Activated effector memory CD4-positive, alpha-beta T cell treated with anti-CD3 and anti-CD28 coated beads, Interleukin-2, amount 50 U/mL, for 16 hours (primary cell): ENCODE measurements at regions not wholly inside any gene's neighbourhood (a gene's known extent, or its start where the extent isn't known, plus 50 kb on each side); places are given as distances from the start of the nearest gene placed in this dataset.

ENCODE experiments used
- DNase-seq: peaks from one replicate; pipeline ENCODE4 v3.0.0-alpha.2; 2020

GRCh38 chr1:60229821-60230220 is 156.3 kb upstream of the C1orf87 start:
- DNase-seq = no peak

DNA sequence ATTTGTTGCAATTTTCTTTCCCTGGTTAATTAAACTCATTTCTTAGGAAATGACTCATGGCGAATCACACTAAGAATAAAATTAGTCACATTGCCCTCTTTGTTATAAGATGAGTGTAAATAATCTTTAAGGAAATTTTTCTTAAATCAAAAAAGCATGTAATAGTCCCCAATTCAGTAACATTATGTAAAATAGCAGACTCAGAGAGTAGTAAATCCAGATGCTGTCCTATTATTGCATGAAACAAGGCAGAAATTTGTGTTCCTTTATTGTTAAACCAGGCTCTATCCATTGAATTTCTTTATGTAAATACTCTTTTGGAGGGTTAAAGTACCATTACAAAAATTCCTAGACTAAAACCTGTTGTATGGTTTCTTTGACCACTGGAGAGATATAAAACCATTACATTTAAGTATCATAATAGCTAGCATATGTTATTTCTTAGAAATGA is 154.5 kb upstream of the C1orf87 start:
- no peak for DNase-seq

GRCh38 chr1:60227601-60228000 is 154.0 kb upstream of the C1orf87 start:
- no peak for DNase-seq

- DNase-seq = no peak
Observed at GRCh38 chr1:60225486-60225885, 151.9 kb upstream of the C1orf87 start.

GRCh38 chr1:60224523-60224922 is 151.0 kb upstream of the C1orf87 start:
- DNase-seq = no peak

DNA sequence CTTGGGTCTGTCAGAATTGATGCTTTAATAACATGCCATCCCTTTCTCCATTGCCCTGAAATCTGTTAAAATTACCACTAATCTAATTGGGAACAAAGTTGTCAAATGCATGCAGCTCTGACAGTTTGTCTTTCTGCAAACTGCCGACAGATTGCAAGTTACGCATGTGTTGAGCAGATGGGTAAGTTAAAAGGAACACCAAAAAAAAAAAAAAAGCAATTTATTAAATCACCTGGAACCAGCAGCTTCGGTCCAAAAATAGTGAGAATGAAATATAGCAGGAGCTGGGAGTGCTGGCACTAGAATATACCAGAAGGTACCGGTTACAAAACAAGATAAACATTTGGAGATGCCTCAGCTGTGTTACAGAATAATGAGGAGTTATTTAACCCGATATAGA is 149.6 kb upstream of the C1orf87 start:
- no peak for DNase-seq

DNA sequence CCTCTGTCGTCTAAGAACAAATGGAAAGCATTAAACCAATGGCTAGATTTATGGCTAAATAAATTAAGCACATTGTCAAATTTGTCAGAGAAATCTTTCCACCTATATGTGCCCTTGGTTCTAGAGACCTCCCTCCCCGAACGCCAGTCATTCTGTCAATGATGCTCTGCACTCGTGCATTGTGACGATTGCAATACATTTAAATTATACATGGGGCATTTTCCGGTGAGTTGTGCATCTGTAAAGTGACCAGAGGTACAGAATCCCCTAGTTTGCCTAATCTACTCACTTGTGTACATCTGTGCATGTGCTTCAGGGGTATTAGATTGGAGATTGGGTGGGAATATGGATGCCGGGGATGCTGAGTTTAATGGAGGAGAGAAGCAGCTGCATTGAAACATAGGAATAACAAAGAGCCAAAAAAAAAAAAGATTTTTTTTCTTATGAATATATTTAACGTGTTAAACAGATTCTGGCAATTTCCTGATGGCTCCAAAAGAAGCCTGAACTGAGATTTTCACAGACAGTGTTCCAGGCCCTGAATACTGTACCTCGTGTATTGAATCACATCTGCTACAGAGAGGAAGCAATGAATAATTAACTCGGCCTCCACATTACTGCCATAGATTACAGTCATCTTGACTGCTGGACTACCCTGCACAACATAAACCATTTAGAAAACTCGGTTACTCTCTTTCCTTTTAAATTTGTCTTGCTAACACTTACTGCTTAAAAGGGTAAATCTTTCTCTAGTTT is 149.0 kb upstream of the C1orf87 start:
- DNase-seq = no peak

- no peak for DNase-seq
Observed at GRCh38 chr1:60213253-60213652, 139.7 kb upstream of the C1orf87 start.

DNA sequence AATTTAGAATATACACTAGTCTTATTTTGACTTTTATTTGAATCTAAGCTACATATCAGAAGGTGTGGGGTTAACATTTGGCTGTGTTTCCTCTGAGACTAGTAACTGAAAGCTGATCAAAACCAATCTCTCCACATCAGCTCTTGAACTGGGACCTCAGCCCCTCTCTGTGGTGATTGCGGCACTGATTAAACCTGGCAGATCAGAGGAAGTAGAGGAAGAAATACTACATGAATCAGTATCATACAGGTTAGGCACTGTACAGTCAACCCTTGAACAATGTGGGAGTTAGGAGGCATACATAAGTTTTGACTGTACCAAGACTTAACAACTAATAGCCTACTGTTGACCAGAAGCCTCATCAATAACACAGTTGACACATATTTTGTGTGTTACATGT is 122.5 kb upstream of the C1orf87 start:
- no peak for DNase-seq

- DNase-seq = no peak
Observed at GRCh38 chr1:60185684-60186083, 112.1 kb upstream of the C1orf87 start.

DNA sequence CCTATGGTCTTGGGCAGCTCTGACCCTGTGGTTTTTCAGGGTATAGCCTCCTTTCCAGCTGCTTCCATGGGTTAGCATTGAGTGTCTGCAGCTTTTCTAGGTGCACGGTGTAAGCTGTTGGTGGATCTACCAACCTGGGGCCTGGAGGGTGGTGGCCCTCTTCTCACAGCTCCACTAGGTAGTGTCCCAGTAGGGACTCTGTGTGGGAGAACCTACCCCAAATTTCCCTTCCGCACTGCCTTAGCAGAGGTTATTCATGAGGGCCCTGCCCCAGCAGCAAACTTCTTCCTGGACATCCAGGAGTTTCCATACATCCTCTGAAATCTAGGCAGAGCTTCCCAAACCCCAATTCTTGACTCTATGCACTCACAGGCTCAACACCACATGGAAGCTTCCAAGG is 111.0 kb upstream of the C1orf87 start:
- no peak for DNase-seq

DNA sequence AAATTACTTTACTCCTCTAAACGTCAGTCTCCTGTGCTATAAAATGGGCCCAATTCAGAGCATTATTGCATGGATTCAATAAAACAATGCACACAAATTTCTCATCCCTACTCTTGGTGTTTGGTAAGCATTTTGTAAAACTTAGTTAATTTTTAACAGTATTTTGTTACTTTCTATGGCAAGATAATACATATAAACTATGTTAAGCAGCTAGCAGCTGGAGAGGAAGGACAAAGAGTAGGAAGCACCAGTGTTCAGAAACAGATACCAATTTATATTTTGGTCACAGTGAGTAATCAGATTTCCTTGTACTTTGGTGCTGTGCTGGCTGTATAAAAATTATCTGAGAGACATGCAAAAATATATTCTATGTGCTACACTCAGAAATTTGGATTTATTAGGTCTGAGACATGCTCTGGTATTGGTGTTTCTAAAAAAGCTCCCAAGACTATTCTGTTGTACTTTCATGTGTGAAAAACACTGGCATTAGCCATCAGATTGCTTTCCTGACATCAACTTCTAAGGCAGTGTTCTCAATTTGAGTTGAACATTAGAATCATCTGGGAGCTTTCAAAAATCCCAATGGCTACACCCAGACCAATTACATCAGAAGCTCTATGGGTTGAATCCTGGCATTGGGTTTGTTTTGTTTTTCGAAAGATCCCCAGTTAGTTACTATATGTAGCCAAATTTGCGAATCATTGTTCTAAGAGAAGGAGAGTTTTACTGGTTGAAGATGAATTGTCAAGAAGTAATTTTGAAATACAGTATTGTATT is 100.3 kb upstream of the C1orf87 start:
- DNase-seq = no peak

DNA sequence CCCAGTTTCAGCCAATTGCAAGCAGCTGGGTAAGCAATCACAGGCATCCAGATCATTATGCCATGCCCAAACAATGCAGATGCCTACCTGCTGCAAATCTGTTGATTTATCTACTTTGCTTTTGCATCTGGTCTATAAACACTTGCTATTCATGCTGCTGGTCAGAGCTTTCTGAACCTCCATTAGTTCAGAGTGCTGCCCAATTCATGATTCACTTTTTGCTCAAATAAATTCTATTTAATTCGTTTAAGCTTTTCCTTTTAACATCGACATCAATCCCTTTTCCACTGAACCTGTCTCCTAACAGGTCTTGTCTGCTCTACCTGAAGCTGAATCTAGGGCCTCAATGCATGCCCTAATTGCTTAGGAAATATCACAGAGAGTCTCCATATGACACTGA is 99.4 kb upstream of the C1orf87 start:
- no peak for DNase-seq

- DNase-seq = no peak
Observed at GRCh38 chr1:60171801-60172200, 98.2 kb upstream of the C1orf87 start.

- DNase-seq = no peak
Observed at GRCh38 chr1:60170709-60171108, 97.1 kb upstream of the C1orf87 start.

- DNase-seq = no peak
Observed at GRCh38 chr1:60169206-60169605, 95.6 kb upstream of the C1orf87 start.

- DNase-seq = no peak
Observed at GRCh38 chr1:60162936-60163335, 89.4 kb upstream of the C1orf87 start.

- no peak for DNase-seq
Observed at GRCh38 chr1:60160141-60160540, 86.6 kb upstream of the C1orf87 start.

DNA sequence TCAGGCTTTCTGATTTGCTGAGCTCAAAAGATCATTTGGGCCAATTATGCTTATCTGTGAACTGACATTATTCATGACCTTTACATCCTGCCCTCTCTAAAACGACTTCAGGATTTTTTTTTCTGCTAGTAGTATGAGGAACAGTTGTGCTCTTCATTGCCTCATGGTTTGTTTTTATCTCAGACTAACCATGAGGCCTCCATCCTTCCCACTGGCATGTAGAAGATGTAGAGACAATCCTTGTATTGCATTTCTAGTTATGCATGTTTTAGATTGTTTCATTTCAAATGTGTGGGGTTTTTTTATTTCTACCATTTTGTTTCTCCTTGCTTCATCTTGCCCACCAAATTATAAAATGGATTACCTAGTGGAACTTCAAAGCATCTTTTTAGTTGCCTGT is 82.8 kb upstream of the C1orf87 start:
- no peak for DNase-seq

DNA sequence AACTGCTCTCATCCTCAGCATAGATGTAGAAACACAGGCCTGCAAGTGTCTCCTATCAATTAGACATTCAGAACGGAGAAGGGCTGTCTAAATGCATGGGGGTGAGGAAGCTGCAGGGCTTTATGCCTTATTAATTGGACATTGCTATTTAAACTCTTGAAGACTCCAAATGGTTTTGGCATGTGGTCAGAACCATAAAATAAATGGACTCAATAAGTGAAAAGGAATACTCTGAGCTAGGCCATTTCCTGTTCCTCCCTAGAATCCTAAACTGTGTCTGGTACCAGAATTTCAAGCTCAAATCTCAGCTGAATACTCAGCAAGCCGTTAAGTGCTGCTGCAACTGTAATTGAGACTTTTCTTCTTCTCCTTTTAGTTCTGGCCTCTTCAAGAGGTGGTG is 80.4 kb upstream of the C1orf87 start:
- DNase-seq = no peak

DNA sequence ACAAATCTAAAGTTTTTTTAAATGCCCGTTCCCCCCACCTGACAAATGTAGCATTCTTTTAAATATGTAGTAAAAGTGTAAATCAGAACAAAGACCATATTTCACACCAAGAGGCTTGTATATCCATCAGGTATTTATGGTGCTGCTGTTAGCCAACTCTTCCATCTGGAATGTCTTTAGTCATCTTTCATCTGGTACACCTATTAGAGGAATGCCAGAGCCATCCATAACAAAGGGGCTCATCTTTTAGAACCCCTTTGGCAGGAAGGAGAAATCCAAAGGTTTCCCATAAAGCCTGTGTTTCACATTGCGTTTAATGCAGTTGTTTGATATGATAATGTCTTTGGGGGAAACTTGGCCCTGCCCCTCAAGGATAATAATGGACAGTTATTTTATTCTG is 79.3 kb upstream of the C1orf87 start:
- DNase-seq = no peak

DNA sequence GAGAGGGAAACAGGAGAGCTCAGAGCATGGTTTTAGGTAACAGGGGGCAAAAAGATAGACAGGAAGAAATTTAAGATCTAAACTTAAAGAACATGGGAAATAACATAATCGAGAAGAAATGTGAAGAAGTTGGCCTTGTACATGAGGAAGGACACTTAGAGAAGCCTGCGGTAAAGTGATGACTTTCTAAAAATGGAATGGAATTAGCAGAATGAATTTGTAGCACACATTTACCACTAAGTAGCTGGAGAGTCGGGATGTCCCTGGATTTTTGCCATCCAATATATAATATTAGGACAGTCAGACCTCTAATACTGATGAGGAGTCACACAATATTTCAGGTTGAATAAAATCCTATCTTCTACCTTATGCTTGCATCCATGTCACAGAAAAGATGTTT is 77.7 kb upstream of the C1orf87 start:
- no peak for DNase-seq

GRCh38 chr1:60149251-60149650 is 75.7 kb upstream of the C1orf87 start:
- DNase-seq = no peak

GRCh38 chr1:60146884-60147283 is 73.3 kb upstream of the C1orf87 start:
- no peak for DNase-seq

- no peak for DNase-seq
Observed at GRCh38 chr1:60145771-60146170, 72.2 kb upstream of the C1orf87 start.
